Esophagus muscularis mucosa (tissue), 4 donors: ENCODE measurements at regions not wholly inside any gene's neighbourhood (a gene's known extent, or its start where the extent isn't known, plus 50 kb on each side); places are given as distances from the start of the nearest gene placed in this dataset.

Experiments used
- CTCF ChIP-seq, 3 experiments: fragments of 200-600 bp in 2 of 3; fragments of 450-650 bp in 1 of 3; sonication (generic) in 2 of 3; IDR thresholded peaks; one replicate each; pipeline ENCODE4 v1.5.1; 2017 to 2019; ENCODE audit warnings: antibody characterized with exemption in 3 of 3, mild to moderate bottlenecking in 2 of 3, moderate library complexity in 1 of 3
- EP300 ChIP-seq: sonication (generic); formaldehyde crosslinking; IDR thresholded peaks from one replicate; pipeline ENCODE4 v1.6.1; 2017; ENCODE audit warnings: antibody characterized with exemption
- POLR2A ChIP-seq: fragments of 450-650 bp; IDR thresholded peaks from one replicate; pipeline ENCODE4 v1.6.1; 2017; ENCODE audit warnings: antibody characterized with exemption, moderate library complexity, mild to moderate bottlenecking, low read depth

- TF ChIP-seq POLR2A (no peak), CTCF (IDR thresholded peaks at IDR 0.05) (no peak), EP300 (no peak)
These were observed 1772.6 kb downstream of the EFNA5 start for GRCh38 chr5:105898183-105898582.
